Breast epithelium (tissue), 3 donors: ENCODE measurements at regions not wholly inside any gene's neighbourhood (a gene's known extent, or its start where the extent isn't known, plus 50 kb on each side); places are given as distances from the start of the nearest gene placed in this dataset.

Experiments
- POLR2A ChIP-seq: fragments of 450-650 bp; IDR thresholded peaks from one replicate; pipeline ENCODE4 v1.6.1; 2016; ENCODE audit warnings: antibody characterized with exemption, mild to moderate bottlenecking, moderate library complexity
- TF ChIP-seq, protein P1 (sequence below), 3 donors: fragments of 450-650 bp; IDR thresholded peaks; one replicate each; pipeline ENCODE4 v1.5.1; 2016 to 2017; ENCODE audit warnings: antibody characterized with exemption in 3 of 3, mild to moderate bottlenecking in 3 of 3, moderate library complexity in 3 of 3

- TF ChIP-seq, protein P1, sequence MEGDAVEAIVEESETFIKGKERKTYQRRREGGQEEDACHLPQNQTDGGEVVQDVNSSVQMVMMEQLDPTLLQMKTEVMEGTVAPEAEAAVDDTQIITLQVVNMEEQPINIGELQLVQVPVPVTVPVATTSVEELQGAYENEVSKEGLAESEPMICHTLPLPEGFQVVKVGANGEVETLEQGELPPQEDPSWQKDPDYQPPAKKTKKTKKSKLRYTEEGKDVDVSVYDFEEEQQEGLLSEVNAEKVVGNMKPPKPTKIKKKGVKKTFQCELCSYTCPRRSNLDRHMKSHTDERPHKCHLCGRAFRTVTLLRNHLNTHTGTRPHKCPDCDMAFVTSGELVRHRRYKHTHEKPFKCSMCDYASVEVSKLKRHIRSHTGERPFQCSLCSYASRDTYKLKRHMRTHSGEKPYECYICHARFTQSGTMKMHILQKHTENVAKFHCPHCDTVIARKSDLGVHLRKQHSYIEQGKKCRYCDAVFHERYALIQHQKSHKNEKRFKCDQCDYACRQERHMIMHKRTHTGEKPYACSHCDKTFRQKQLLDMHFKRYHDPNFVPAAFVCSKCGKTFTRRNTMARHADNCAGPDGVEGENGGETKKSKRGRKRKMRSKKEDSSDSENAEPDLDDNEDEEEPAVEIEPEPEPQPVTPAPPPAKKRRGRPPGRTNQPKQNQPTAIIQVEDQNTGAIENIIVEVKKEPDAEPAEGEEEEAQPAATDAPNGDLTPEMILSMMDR (IDR thresholded peaks at IDR 0.05): no peak
- no peak for TF ChIP-seq POLR2A
These were observed 413.1 kb upstream of the KIF2B start for GRCh38 chr17:53409588-53409987.
